D721Med (cell line): ENCODE measurements at regions not wholly inside any gene's neighbourhood (a gene's known extent, or its start where the extent isn't known, plus 50 kb on each side); places are given as distances from the start of the nearest gene placed in this dataset.

ENCODE experiments used
- DNase-seq: peaks from one replicate; pipeline ENCODE4 v3.0.0; 2011; ENCODE audit warnings: low spot score; ENCODE audit not compliant: insufficient read length
- FAIRE-seq: peaks from 2 replicates; lab custom pipeline; 2011; peaks lifted over from hg19 to GRCh38; lab: Jason Lieb, UNC
- TF ChIP-seq, protein P1 (sequence below): IDR thresholded peaks from 2 replicates; pipeline ENCODE4 v1.5.1; 2012; ENCODE audit warnings: mild to moderate bottlenecking, control low read depth; ENCODE audit not compliant: insufficient read depth; ENCODE audit errors: missing control alignments

GRCh38 chr2:37858725-37859267 lies 66.3 kb upstream of the RMDN2 start:
- TF ChIP-seq, protein P1, sequence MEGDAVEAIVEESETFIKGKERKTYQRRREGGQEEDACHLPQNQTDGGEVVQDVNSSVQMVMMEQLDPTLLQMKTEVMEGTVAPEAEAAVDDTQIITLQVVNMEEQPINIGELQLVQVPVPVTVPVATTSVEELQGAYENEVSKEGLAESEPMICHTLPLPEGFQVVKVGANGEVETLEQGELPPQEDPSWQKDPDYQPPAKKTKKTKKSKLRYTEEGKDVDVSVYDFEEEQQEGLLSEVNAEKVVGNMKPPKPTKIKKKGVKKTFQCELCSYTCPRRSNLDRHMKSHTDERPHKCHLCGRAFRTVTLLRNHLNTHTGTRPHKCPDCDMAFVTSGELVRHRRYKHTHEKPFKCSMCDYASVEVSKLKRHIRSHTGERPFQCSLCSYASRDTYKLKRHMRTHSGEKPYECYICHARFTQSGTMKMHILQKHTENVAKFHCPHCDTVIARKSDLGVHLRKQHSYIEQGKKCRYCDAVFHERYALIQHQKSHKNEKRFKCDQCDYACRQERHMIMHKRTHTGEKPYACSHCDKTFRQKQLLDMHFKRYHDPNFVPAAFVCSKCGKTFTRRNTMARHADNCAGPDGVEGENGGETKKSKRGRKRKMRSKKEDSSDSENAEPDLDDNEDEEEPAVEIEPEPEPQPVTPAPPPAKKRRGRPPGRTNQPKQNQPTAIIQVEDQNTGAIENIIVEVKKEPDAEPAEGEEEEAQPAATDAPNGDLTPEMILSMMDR = no peak

GRCh38 chr2:37862620-37863019 lies 62.5 kb upstream of the RMDN2 start:
- FAIRE-seq = no peak
- DNase-seq = no peak
- TF ChIP-seq, protein P1 = no peak

More at GRCh38 chr2:37858725-37859267, 66.3 kb upstream of the RMDN2 start:
- FAIRE-seq = no peak
- DNase-seq = no peak

- FAIRE-seq = no peak
- TF ChIP-seq, protein P1 = no peak
- DNase-seq = no peak
Measured at GRCh38 chr2:37864217-37864616, 60.9 kb upstream of the RMDN2 start.

DNA sequence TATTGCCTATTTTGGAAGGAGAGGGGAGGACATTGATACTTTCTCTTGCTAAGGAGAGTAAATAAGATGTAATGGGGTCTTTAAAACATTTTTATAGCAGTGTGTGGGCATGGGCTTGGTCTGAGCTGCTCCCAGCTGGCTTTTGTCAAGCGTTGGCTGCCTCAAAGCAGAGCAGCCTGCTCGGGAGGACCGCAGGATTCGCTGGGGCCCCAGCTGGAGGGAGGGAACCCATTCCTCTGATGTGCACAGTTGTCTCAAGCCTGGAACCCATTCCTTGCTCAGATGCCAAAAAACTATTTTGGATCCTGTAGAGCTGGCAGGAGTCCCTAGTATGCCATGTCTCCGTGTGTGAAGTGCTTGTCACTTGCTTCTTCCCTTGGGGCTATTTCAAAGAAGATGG lies 59.4 kb upstream of the RMDN2 start:
- TF ChIP-seq, protein P1 = no peak
- no peak for DNase-seq
- no peak for FAIRE-seq

DNA sequence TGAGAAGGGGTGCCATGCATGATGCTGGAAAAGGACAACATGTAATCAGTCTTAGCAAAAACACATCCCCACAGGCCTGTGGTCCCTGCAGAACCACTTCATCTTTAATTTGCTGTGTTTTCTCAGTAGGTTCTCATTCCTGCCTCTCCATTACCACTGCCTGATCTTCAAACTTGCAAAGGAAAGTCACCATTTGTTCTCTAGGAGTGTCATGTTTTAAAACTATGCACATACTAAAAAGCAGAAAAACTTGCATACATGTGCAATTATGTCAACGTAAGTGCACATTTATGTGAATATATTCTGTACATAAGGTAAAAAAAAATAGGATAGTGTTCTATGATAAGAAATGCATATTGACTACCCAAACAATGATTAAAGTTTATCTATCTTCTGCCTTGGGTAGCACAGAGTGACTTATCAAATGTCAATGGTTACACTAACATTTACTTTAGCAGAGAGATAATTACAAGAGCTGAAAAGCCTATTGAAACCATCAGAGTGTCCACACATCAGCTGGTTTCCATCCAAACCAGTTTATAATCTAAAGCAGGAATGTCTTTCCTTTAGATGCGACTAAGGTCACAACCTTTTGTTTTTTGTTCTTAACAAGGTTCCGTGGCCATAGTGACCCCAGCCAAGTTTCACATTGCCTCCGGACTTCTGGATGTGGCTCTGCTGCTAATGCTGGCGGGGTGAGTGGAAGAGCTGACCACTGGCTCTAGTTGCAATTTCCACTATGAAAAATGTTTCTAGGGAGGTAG lies 58.7 kb upstream of the RMDN2 start:
- TF ChIP-seq, protein P1 = no peak
- DNase-seq (no peak), FAIRE-seq (no peak)

- FAIRE-seq (no peak), DNase-seq (no peak)
- TF ChIP-seq, protein P1 = no peak
Measured at GRCh38 chr2:37867166-37867565, 57.9 kb upstream of the RMDN2 start.

DNA sequence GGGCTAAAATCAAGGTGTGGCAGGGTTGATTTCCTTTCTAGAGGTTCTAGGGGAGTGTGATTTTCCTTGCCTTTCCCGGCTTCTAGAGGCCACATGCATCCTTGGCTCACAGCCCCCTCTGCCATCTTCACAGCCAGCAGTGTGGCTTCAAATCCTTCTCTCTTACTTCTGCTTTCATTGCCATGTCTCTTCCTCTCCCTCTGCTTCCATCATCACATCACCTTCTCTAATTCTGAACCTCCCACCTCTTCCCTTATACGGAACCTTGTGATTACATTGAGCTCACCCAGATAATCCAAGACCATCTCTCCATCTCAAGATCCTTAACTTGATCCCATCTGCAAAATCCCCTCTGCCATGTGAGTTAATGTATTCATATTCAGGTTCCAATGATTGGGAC lies 56.2 kb upstream of the RMDN2 start:
- TF ChIP-seq, protein P1 = no peak
- DNase-seq = no peak
- FAIRE-seq = no peak
